Astrocyte of the spinal cord (primary cell): ENCODE measurements at regions not wholly inside any gene's neighbourhood (a gene's known extent, or its start where the extent isn't known, plus 50 kb on each side); places are given as distances from the start of the nearest gene placed in this dataset.
A peak's percentile ranks its signal among the peaks of the same experiment; 100 is the strongest.

Experiments used
- DNase-seq: peaks from one replicate; pipeline ENCODE4 v3.0.0; 2011; ENCODE audit warnings: low read depth, low spot score
- H3K4me3 ChIP-seq: 2 replicates; pipeline ENCODE4 v1.5.1; 2011; ENCODE audit warnings: low read depth, mild to moderate bottlenecking, low read length, moderate library complexity
- CTCF ChIP-seq: IDR thresholded peaks from 2 replicates; pipeline ENCODE4 v1.5.1; 2012; ENCODE audit warnings: low read depth, mild to moderate bottlenecking, low read length, inconsistent platforms
- in situ Hi-C: cut with HindIII; loops from 2 replicates; pipeline ENCODE4 v1.10.0; 2017; ENCODE audit warnings: low sequenced_read_pairs

DNA sequence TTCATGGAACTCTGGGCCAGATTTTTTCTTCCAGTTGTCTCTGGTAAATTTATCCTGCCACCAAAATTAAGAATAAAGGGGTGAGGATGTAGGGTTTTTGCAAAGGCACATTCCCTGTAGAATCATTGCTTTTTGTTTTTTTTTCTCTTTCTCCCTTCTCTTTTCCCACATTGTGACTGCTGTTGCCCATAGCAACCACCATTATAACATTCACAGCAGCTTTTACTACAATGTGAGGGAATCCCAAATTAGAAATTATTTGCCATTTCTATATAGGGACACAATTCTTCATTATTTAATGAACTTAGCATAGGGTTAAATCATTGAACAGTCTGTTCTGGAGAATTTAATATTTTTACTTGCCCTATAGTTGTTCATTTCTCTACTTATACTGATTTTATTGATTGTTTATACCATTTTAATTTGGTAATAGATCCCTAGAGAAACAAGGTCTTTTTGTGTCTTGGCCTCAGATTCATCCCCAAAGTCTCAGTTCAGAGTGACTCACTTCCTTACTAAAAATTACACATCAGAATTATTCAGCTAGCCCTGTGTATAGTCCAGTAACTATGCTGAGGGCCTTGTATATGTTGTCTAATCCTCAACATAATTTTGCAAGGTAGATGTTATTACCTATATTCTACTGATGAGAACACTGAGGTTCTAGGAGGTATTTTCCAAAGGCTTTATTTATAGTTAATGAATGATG, 80.8 kb upstream of the ANK2 start:
- in situ Hi-C loops = no loop called here
- DNase-seq = peak; percentile 38
- H3K4me3 ChIP-seq = no peak overlapping the region
- TF ChIP-seq CTCF = no peak

DNA sequence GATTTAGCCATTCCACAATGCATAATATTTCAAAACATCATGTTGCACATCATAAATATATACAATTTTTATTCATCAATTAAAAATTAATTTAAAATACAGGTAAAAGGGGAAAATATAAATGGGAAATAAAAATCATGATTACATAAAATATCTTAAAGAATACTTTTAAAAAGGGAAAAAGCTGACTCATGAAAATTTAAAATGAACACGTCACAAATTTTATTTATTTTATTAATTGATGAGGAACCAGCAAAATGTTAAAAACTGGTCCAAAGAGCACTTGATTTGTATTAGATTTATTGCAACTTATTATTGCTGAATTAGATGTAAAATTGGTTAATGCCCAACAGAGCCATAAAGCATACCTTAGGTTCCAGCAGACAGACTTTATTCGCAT, 78.5 kb upstream of the ANK2 start:
- no peak for DNase-seq
- no peak for TF ChIP-seq CTCF
- no peak overlapping the region for H3K4me3 ChIP-seq
- in situ Hi-C loops = no loop called here

GRCh38 chr4:112973750-112974251, 75.7 kb upstream of the ANK2 start:
- H3K4me3 ChIP-seq = no peak overlapping the region
- no peak for TF ChIP-seq CTCF
- in situ Hi-C loops = no loop called here
- DNase-seq = no peak

- in situ Hi-C loops = no loop called here
- DNase-seq = no peak
- TF ChIP-seq CTCF = no peak
- no peak overlapping the region for H3K4me3 ChIP-seq
Measured at GRCh38 chr4:112975567-112976355, 73.7 kb upstream of the ANK2 start.

GRCh38 chr4:112978691-112979472, 70.6 kb upstream of the ANK2 start:
- no peak for TF ChIP-seq CTCF
- in situ Hi-C loops = no loop called here
- DNase-seq = peak; percentile 27
- H3K4me3 ChIP-seq = no peak overlapping the region

DNA sequence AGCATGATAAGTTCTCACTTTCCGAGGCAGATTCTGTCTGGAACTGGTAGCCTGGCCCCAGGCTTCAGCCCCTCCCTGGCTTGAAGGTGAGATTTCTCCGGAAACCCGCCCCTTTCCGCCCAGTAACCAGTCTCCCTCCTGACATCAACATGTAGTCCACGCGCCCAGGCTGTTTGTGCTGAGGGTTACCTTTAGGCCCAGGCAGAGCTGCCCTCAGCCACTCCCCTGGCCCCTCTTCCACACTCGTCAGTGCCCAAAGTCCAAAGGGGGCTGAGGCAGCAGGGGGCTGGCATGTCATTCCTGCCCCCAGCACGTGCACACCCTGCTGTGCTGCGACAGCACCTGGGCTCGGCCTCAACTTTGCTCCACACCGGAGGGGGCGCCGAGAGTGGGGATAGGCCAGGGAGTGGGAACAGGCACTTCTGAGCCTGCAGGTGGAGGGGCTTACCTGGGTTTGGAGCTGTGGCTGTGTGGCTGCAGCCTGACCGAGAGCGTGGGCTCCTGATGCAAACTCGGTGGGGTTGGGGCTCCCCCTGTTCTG, 69.5 kb upstream of the ANK2 start:
- in situ Hi-C loops = no loop called here
- TF ChIP-seq CTCF = no peak
- H3K4me3 ChIP-seq = no peak overlapping the region
- no peak for DNase-seq
